ENCODE measurements at regions not wholly inside any gene's neighbourhood (a gene's known extent, or its start where the extent isn't known, plus 50 kb on each side); places are given as distances from the start of the nearest gene placed in this dataset.
"Not testable (repeated sequence)": the region's sequence is repeated elsewhere in the genome, so short reads cannot be mapped to it uniquely, and the experiment has no call there.

GRCh38 chr4:189810318-189811181 is 130.1 kb upstream of the FRG1 start:
- not testable (repeated sequence) for DNase-seq

- no peak for DNase-seq
Observed at GRCh38 chr4:189815404-189816192, 125.1 kb upstream of the FRG1 start.

GRCh38 chr4:189822326-189822725 is 118.3 kb upstream of the FRG1 start:
- no peak for DNase-seq

GRCh38 chr4:189823591-189823990 is 117.1 kb upstream of the FRG1 start:
- DNase-seq, result no peak

- DNase-seq, result no peak
Observed at GRCh38 chr4:189825466-189825865, 115.2 kb upstream of the FRG1 start.

GRCh38 chr4:189826657-189827056 is 114.0 kb upstream of the FRG1 start:
- DNase-seq, result no peak

GRCh38 chr4:189828081-189828697 is 112.5 kb upstream of the FRG1 start:
- no peak for DNase-seq

- no peak for DNase-seq
Observed at GRCh38 chr4:189832528-189832927, 108.1 kb upstream of the FRG1 start.

GRCh38 chr4:189834616-189835015 is 106.1 kb upstream of the FRG1 start:
- no peak for DNase-seq

- DNase-seq, result no peak
Observed at GRCh38 chr4:189835505-189835904, 105.2 kb upstream of the FRG1 start.

GRCh38 chr4:189837471-189837870 is 103.2 kb upstream of the FRG1 start:
- no peak for DNase-seq

- DNase-seq, result no peak
Observed at GRCh38 chr4:189838821-189839497, 101.7 kb upstream of the FRG1 start.

- DNase-seq, result no peak
Observed at GRCh38 chr4:189840356-189840755, 100.3 kb upstream of the FRG1 start.

GRCh38 chr4:189843413-189844009 is 97.2 kb upstream of the FRG1 start:
- DNase-seq, result no peak

GRCh38 chr4:189845145-189845846 is 95.4 kb upstream of the FRG1 start:
- no peak for DNase-seq

- not testable (repeated sequence) for DNase-seq
Observed at GRCh38 chr4:189846094-189846493, 94.6 kb upstream of the FRG1 start.

- not testable (repeated sequence) for DNase-seq
Observed at GRCh38 chr4:189846608-189847007, 94.1 kb upstream of the FRG1 start.

- not testable (repeated sequence) for DNase-seq
Observed at GRCh38 chr4:189848672-189849071, 92.0 kb upstream of the FRG1 start.

GRCh38 chr4:189850239-189850856 is 90.3 kb upstream of the FRG1 start:
- DNase-seq, result no peak

GRCh38 chr4:189858435-189858834 is 82.2 kb upstream of the FRG1 start:
- no peak for DNase-seq

GRCh38 chr4:189861101-189861500 is 79.6 kb upstream of the FRG1 start:
- DNase-seq, result no peak

Measured in NCI-H1048 (cell line).